ENCODE measurements at regions not wholly inside any gene's neighbourhood (a gene's known extent, or its start where the extent isn't known, plus 50 kb on each side); places are given as distances from the start of the nearest gene placed in this dataset.

DNA sequence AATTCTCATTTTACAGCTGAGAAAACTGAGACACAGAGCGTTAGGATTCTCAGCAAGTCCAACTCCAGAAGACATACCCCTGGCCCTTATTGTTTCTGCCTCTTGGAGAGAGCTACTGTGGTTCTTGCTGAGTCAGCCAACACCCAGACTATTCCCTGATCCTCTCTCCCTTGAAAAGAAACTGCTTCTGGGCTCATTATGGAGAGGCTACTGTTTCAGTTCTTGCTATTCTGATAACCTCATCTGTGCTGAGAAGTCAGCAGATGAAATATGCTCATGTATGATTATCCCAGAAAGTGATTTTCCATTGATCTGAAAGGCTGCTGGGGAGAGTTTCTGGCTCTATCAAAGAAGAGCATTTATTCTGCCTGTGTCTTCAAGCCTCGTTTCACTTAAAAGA lies 455.6 kb upstream of the COBL start:
- DNase-seq, result no peak

DNA sequence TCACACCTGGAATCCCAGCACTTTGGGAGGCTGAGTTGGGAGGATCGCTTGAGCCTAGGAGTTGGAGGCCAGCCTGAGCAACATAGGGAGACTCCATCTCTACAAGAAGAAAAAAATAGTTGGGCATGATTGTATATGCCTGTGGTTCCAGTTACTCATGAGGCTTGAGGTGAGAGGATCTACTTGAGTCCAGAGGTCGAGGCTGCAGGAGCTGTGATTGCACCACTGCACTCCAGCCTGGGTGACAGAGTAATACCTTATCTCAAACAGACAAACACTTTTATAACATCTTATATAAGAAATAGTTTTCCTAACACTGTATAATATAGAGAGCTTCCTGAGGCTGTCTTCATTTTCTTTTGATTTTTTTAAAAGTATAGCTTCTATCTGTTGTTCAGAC lies 448.4 kb upstream of the COBL start:
- no peak for DNase-seq

DNA sequence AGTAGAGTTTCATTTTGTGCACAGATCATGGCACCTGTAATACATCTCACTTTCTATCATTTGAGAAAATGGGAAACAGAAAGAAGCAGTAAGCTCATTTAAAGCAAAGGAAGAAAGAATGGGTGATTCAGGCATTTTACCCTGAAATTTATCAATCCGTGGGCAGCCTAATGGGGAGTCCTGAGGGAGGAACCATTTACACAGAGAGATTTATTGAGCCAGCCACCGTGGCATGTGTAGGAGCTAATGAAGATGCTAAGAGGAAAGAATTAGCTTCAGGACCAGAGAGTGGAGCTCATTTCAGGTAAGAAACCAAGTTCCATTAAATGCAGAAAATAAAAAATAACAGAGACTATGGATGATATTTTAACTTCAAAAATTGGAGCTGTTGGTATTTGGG lies 443.4 kb upstream of the COBL start:
- no peak for DNase-seq

DNA sequence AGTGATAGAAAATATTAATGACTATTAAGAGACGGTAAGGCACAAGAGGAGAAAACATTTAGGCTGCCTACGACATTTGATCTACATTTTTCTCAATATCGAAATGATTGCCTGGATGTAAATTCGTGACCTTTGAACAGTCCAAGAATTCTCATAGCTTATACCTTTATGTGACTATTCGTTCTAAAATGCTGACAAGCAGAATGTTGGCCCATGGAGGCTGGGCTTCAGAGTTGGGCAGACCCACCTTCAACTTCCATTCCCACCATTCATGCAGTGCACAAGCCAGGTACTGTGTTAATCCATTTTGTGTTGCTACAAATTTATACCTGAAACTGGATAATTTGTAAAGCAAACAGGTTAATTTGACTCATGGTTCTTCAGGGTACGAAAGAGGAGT lies 441.4 kb upstream of the COBL start:
- DNase-seq, result no peak

DNA sequence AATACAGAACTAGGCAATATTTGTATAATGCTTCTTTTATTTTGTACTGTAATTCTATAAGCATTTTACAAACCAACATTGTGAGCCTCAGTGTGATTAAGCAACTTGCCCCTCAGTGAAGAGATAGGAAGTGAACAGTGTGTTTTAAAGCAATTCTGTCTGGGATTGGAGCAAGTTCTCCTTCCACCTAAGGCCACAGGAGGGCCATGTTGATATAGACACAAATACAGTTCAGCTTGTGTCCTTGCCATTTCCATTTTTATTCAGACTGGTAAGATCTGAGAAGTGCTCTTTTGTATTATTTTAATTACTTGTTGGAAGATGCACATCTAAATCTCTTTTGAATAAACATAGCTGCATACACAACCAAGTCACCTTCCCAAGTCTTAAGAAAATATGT lies 416.3 kb upstream of the COBL start:
- DNase-seq, result no peak

DNA sequence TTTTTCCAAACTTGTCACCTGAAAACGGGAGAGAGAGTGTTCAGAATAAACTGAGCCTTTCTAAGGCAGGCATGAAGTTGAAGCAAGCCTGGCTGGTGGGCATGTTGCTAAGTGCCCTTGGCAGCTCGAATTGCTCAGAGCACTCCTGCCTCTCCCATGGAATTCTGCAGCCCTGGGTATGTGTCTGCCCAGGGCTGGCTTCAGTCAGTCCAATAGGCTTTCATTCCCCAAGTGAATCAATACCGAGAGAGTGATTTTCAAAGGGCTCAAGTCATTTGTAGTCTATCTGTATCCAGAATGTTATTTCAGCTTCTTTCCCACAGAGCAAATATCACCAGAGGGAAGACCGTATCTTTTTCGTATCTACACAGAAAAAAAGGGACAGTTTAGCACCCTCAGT lies 415.5 kb upstream of the COBL start:
- DNase-seq, result no peak

DNA sequence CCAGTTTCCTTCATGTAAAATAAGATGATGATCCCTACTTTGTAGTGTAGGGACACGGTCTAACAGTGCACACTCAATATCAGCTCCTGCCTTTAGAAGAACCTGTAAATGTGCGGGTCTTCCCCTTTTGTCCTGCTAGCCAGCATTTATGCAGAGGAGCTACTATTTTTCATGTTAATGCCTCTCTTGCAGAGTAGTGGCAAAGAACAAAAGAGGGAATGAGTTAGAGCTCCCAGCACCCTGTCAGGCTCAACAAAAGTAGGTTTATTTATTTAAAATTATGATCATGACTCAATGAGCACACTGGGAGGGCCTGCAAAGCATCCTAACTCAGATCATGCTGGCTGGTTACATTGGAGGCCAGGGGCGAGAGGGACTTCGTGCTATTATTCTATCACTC lies 414.5 kb upstream of the COBL start:
- no peak for DNase-seq

DNA sequence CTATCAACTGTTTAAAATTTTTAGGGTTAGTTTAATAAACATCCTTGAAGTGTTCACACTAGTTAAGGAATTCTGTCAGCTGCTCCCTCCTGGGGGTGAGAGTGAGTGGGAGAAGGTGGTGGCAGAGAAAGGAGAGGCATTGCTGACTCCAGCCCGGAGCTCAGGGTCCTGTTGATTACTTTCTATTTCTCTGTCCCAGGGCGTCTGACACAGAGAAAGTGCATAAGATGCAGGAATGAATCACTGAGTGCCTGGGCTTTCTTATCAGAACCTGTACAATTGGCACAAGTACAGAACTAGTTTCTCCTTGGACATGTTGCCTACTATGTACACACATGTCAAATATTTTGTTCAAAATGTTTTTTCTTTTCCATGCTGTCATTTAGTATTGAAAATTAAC lies 410.8 kb upstream of the COBL start:
- no peak for DNase-seq

DNA sequence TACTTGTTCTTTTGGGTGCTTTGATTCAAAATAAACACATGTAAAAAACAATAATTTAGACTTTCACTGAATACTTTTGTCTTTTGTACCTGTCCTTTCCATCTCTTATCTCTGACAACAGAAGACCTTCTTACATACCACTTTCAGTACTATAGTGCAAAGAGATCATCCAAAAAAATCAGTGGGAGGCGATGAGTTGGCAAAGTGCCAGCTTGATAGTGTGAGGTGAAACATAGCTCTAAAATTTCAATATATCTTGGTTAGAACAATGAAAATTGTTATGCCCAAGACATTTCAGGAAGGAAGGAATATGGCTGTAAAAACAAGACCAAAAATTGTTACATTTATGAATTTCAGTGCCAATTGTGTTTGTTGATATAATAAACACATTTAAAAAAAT lies 390.2 kb upstream of the COBL start:
- DNase-seq, result no peak

DNA sequence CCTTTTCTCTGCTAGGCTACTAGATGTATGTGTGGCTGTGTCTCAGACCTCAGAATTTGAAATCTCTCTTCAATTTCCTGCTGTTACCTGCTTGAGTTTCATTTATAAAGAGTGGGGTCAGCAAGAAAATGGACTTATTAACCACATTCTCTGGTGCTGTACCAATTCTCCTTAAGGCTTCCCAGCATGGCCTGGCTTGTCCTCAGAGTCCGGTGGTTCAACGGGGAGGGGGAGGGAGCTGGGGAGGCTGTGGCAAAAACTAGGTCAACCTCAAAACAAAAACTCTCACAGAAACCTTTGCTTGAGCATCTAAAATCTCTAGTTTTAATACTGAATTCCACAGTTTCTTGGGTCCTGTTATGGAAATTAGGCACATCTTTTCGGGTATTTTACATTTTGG lies 389.1 kb upstream of the COBL start:
- no peak for DNase-seq

DNA sequence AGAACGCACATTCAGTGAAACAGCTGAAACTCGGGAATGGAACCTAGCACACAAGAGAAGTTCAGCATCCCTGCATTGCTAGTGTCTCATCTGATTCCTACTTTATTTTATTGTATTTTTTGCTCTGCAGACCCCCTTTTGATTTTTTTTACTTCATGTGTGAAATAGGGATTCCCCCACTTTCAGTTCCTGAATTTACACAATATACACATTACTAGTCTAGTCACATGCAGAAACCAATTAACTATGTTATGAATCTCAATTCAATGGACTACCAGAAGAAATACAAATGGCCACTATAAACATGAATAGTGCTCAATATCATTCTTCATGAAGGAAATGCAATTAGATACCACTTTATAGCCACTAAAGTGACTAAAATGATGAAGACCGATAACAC lies 386.1 kb upstream of the COBL start:
- no peak for DNase-seq

DNA sequence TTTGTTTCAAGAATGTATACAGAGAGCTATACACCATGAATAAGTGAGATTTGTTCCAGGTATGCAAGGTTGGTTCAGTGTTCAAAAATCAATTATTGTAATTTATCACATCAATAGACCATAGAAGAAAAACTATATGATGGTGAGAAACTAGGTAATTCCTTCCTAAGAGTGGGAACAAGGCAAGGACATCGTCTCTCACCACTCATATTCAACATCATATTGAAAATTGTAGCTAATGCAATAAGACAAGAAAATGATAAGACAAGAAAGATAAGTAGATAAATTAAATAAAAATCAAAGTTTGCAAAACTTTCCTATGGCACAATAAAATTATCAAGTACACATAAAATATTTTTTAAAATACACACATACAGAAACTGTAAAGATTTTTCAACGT lies 385.3 kb upstream of the COBL start:
- DNase-seq, result no peak

DNA sequence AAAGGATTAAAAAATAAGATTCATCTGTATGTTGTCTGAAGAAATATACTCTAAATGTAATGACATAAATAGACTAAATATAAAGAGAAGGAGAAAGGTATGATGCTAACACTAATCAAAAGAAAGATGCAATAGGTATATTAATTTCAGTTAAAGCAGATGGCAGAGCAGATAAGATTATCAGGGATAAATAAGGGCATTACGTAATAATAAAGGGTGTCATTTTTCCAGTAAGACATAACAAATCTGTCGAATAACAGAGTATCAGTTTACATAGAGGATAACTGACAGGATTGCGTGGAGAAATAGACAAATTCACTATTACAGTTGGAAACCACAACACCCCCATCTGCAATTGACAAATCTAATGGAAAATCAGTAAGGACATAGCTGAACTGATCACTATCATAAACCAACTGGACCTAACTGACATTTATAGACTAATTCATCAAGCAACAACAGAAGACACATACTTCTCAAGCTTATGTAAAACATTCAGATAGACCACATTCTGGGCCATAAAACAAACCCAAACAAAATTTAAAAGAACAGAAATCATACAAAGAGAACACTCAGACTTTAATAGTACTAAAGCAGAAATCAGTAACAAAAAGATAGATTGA lies 384.1 kb upstream of the COBL start:
- DNase-seq, result no peak

DNA sequence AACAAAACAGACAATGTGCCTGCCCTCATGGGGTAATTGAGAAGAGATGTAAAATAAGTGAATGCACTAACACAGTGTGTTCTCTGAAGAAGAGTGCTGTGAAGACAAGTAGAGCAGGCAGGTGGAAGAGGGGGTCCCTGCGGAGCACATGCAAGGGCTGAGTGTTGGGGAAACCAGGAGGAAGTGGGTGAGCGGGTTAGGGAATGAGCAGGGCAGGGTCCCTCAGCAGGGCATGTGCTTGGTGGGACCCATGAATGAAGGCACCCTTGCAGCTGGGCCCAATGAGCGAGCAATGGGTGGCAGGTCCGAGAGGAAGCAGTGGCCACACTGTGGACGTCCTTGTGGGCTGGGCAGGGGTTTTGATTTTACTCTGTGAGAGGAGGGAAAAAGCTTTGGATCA lies 376.6 kb upstream of the COBL start:
- DNase-seq, result no peak

DNA sequence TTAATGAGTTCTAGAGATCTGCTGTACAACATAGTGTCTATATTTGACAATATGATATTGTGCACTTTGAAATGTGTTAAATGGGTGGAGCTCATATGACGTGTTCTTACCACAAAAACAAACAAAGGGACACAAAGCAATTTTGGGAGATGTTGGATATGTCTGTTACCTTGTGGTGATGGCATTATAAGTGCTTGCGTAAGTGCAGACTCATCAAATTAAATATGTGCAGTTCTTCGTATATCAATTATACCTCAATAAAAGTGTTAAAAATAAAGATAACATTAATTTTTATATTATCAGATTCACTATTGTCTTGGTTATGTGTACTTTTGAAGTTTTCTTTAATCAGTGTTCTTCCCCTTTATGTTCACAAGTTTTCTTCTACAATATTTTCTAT lies 372.9 kb upstream of the COBL start:
- DNase-seq, result no peak

DNA sequence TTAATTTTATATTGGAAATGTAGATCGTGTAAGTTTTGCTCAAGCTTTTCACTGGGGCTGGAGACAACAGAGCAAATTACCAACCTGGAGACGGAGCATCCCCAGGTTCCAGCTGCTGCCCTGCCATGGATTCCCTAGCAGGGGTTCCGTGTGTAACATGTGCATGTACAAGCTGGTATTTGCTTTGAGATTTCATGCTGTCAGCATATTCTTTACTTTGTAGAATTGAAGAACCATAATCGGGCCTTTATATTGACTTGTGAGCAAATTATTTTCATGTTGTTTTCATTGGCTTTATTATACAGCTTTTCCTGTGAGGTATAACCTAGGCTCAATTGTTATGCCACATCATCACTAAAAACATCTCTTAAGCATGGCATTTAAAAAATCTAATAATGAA lies 369.2 kb upstream of the COBL start:
- no peak for DNase-seq

DNA sequence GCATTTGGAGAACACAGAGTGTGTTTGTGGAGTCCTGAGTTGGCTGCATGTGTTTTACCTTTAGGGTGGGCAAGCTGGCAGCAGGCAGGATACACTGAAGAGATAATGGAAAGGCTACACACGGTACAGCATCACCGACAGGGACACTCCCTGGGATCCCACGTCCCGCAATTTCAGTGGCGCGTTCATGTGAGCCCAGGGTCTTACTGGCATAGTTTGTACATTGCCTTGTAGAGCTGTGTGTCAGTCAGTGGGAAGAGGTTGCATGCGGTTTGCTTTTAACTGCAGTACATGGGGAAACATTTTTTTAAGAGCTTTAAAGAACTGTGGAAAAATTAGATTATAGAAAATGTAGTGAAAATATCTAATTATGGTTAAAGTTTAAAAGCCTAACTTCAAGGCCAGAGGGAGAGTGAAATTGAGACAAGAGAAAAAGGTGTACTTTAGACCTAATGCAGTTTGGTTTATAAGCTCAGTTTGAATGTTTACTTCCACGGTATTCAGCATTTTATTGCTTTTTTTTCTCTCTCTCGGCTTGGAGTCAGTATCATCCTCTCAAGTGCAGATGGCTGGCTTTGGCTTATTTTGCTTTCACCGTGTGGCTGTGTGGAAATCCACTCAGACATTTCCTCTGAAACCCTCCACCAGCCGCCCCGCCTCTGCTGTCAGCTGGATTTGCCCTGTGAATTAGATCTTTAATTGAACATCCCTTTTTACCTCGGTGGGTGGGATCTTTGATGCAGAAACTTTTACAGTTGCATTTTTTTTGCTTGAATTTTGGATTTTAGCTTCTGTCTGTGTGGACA lies 364.2 kb upstream of the COBL start:
- no peak for DNase-seq

DNA sequence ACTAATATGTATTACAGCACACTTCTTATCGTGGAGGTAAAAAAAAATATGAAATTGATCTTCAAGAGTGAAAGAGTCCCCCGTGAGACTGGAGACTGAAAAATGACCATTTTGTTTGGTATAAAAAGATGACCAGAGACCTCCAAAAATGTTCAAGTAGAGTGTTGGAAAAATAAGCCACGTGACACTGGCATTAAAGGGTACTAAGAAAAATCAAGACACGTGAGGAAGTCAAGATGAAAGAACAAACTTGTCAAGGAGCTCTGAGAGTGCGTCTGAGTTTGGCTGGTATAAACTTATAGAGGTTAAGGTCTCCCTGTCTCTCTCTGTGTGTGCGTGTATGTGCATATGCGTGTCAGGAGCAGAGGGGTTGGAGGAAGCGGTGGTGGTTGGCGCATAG lies 362.7 kb upstream of the COBL start:
- DNase-seq, result no peak

DNA sequence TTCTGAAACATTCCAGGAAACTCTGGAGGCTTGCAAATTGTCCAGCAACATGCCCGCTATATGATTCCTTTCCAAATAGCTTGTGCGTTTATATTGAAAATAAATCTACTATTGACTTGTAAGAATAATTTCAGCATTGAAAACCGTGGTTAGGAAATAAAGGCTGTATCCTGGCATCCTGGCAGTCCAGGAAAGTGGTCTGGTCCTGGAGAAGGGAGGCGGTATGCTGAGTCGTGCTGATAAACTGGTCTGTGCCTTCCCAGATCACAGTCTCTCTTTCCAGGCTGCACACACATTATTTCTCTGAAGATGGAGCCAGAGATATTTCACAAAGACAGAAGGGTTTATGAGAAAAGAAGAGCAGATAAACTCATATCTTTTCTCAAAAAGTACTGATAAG lies 350.1 kb upstream of the COBL start:
- no peak for DNase-seq

DNA sequence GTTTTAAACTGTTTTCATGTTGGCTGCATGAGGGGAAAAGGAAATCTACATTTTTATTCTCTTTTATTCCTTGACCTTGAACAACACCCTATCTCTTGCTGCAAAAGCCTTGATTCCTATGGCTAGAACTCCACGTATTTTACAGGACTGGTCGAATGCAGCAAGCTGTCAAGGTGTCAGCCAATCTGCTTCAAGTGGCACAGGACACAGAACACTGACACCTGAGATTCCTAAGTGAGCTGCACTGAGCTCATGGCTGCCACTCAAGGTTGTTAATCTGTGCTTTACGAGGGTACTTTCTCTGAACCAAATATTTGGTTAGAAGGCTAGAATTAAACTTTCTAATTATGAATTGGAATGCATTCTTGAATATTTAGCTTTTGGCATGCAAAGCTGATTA lies 349.7 kb upstream of the COBL start:
- no peak for DNase-seq

DNA sequence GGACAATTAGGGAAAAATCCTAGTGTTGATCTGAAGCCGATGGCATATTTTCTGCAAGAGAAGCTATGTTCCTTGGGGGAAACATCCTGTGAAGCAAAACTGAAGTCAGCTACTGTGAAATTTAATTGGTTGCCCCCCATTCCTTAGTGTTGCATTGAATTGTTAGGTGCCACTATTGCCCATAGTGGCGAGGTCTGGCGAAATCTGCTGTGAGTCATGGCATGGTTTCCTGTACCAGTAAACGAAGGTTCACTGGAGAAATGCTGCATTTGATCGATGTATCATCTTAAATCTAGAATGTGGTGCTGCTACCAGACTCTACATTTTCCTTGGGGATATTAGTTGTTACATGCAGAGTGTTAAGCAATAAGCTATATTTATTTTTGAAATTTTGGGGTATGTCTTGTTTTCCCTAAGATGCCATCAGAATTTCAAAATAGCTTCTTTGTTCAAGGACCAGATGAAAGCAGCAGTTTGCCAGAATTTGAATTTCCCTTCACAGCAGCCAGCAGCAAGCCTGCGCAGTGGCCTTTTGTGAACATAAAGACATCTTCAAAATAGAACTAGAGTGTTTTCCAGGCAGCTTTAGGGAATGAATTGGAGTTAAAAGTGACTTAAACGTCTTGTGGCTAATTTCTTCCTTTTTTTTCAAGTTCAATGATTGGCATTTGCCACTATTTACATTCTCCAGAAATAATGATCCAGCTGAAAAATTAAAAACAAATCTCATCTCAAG lies 348.6 kb upstream of the COBL start:
- no peak for DNase-seq

DNA sequence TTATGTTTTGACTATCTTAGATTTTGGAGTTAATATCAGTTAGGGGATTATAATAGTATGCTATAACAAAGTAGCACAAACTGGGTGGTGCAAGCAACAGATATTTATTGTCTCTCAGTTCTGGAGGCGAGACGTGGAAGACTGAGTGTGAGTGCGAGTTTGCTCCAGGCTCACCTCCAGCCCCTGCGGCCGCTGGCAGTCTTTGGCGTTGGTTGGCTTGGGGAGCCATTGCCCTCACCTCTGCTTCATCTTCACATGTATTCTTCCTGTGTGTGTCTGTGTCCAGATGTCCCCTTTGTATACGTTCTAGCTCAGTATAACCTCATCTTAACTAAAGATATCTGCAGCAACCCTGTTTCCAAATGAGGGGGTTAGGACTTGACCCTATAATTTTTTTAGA lies 343.9 kb upstream of the COBL start:
- no peak for DNase-seq

DNA sequence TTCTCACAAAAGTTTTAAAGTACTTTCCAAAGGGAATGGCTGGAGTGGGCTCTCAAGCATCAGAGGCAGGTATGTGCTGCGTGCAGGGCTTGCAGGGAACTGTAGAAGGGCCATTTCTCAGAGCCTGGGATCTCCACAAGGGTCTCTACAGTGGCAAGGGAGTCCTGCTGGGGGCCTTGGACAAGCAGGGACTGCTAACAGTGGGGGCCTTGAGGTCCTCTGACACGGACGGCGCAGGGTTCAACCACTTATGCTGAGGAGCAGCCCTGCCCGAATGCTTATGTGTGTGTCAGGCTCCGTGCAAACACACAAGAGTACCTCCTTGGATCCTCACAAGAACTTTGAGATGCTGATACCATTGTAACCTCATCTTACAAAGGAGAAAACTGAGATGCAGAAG lies 342.1 kb upstream of the COBL start:
- DNase-seq, result no peak

DNA sequence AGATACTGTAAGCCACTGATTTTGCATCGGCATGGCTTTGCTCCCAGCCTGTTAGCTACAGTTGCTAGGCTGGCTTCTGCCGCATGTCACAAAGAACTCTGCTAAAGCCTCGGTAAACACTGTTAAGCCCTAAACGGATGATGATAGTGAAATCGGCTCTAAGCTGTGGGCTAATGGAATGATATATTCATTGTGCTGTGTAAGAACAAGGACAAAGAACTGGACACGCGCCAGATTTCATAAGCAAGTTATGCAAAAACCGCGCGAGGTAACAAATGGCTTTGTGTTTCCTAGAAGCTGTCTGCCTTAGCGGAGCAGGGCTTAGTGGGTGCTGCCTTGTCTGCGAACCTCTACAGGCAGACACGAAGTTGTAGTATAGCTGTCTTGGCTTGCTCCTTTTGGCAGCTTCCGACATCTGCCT lies 331.3 kb upstream of the COBL start:
- DNase-seq, result no peak

Measured in dermis blood vessel endothelial cell (primary cell).